T-helper 1 cell (primary cell): ENCODE measurements at regions not wholly inside any gene's neighbourhood (a gene's known extent, or its start where the extent isn't known, plus 50 kb on each side); places are given as distances from the start of the nearest gene placed in this dataset.
"Not testable (repeated sequence)": the region's sequence is repeated elsewhere in the genome, so short reads cannot be mapped to it uniquely, and the experiment has no call there.

ENCODE experiments used
- DNase-seq, 5 donors: peaks; one replicate each; pipeline ENCODE4 v3.0.0-alpha.2; 2012 to 2020

DNA sequence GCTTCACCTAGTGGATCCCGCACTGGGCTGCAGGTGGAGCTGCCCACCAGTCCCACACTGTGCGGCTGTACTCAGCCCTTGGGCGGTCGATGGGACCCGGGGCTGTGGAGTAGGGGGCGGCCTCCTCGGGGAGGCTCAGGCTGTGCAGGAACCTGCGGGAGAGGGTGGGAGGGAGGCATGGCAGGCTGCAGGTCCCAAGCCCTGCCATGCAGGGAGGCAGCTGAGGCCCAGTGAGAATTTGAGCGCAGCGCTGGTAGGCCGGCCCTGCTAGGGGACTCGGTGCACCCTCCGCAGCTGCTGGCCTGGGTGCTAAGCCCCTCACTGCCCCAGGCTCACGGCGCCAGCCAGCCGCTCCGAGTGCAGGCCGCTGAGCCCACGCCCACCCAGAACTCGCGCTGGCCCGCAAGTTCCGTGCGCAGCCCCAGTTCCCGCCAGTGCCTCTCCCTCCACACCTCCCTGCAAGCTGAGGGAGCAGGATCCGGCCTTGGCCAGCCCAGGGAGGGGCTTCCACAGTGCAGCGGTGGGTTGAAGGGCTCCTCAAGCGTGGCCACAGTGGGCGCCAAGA is 1407.6 kb downstream of the EPHA7 start:
- DNase-seq, result peak in 1 of 5 donors; percentile 13

DNA sequence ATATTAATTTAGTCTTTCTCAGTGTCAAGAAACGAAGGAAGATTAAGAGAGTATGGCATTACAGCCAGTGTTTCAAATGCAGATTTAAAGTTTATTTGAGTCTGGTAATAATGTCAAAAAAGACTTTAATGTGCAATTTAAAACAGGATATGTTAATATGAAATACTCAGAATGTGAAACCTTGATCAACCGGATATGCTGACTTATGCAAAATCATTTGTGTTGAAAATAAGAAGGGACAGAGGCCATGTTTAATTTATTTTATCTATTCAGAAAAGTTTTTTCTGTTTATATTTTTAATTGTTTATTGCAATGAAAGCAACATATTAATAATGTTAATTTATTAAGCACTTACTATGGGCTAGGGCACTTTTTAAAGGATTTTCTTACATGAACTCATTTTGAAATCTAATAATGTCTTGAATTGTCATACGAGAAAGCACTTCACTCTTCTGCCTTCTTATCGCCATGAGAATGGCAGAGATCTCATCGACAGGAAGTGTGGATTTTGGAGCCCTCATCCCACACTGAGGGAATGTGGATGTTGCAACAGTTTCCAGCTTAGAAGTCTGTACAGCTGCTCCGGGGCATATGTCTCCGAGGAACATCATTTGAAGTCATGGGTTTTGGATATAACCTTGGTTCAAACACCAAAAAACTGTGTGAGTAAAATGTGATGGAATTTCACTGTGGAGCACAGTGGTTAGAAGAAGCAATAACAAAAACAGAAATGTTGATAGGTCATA is 1410.4 kb downstream of the EPHA7 start:
- DNase-seq, result no peak

DNA sequence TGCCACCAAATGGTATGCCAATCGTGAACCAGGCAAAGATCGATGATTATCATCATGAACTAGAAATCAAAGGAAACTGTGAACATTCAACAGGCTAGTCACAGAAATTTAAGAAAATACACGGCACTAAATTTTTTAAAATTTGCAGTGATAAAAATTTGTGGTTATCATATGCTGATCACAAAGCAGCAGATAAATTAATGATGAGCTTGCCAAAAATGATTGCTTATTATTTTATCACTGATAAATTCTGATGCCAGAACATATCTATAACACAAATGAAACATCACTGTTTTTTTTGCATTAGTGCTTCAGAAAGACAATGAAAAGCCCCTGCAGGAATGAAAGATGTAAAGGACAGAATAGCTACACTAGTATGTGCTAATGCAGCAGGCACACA is 1413.2 kb upstream of the MAP3K7 start:
- DNase-seq, result no peak

DNA sequence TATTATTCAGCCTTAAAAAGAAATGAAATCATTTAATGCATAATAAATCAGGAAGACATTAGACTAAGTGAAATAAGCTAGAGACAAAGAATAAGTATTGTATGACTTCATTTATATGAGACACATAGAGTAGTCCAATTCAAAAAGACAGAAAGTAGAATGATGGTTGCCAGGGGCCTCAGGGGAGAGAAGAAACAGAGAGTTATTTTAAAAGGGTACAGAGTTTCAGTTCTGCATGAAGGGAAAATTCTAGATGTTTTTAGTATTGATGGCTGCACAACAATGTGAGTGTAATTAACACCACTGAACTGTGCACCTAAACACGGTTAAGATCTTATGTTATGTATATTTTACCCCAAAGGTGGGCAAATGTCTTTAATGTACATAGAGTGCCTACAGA is 1407.9 kb upstream of the MAP3K7 start:
- no peak for DNase-seq

DNA sequence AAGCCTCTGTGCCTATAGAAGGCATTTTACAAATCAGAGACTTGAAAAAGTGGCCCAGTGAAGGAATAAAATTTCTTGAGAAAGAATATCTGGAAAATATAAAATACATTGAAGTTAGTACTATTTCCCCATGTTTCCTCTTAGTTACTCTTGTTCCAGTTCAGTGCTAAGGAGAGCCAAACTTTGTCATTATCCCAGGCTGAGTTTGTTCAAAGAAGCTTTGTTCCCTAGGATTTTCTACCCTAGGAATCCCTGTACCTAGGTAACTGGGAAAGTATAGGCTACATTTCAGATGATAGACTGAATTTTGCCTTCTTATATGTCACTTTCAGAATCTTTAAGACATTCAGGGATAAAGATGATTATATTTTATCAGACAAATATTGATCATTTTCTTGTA is 1395.7 kb upstream of the MAP3K7 start:
- no peak for DNase-seq

DNA sequence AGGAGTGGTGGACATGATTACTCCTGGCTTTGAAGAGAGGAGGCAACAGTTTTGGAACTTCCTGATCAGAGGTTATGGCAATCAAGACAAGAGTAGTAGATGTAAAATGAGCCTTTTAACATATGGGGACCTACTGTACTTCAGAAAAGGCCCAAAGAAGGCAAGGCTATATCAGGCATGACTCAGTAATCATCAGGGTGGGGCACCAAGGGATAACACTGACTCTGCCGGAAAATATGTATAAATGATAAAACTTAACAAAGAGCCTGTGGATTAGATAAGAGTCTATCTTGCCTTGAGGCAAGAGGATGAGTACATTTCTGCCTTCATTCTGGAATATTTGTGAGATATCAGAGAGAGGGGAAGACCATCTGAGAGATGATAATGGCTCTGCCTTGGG is 1389.9 kb upstream of the MAP3K7 start:
- DNase-seq, result no peak

DNA sequence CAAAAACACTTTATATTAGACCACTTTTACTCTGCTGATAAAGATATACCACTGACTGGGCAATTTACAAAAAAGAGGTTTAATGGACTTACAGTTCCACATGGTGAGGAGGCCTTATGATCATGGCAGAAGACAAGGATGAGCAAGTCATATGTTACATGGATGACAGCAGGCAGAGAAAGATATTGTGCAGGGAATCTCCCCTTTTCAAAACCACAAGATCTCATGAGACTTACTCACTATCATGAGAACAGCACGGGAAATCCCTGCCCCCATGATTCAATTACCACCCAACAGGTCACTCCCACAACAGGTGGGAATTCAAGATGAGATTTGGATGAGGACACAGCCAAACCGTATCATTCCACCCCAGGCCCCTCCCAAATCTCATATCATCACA is 1383.8 kb upstream of the MAP3K7 start:
- DNase-seq, result no peak

DNA sequence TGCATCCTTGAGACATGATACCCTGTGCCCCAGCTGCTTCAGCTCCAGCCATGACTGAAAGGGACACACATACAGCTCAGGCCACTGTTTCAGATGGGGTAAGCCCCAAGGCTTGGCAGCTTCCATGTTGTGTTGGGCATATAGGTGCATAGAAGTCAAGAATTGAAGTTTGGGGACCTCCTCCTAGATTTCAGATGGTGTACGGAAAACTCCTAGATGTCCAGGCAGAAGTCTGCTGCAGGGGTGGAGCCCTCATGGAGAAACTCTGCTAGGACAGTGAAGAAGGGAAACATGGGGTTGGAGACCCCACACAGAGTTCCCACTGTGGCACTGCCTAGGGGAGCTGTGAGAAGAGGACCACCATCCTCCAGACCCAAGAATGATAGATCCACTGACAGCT is 1379.0 kb upstream of the MAP3K7 start:
- DNase-seq, result no peak

DNA sequence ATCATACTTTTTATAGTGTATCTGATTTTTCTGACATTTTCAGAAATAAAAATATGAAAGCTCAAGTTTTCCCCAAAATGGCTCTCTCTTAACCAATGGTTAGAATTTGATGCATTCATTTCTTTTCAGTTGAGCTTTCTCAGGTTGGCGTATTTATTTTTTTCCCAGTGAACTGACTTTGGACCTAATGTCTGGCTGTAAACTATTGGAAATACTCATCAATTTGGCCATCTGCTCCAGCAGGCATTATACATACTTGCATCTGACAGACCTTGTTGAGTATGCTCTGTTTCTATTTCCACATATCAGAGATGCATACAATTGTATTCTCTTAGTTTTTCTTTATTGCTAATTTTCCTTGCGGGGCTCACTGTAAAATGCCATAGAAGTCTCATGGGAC is 1374.8 kb upstream of the MAP3K7 start:
- DNase-seq, result no peak

DNA sequence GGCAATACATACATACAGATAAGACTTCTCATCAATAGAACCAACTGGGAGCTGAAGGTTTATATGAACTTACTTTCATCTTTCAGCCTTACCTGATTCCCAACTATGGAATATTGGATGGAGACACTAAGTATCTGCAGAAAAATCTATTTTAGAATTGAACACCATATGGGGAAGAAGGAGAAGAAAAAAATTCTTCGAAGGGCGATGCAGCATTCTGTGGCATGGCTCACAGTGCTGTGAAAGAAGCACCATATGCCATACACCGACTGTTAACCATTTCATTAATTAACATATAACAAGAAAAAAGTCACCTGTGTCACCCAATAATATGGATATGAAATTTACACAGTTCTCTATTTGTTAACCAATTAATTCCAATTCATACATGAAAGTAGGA is 1374.4 kb upstream of the MAP3K7 start:
- no peak for DNase-seq

DNA sequence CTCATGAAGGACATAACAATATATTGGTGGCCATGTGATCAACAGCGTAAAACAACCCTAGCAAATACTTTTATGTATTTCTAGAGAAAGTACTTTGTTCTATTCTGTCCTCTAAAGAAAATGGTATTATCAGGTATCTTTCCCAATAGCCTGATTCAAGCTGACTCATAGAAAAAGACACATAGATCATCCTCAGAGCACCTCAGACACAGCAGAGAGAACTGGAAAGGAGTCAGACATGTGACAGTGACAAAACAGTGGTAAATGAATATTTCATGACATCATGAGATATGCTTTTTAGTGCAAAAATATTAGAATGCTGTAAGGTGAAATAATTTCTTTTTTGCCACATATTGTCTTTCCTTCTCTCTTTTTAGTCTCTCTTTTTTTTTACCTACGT is 1355.0 kb upstream of the MAP3K7 start:
- DNase-seq, result no peak

DNA sequence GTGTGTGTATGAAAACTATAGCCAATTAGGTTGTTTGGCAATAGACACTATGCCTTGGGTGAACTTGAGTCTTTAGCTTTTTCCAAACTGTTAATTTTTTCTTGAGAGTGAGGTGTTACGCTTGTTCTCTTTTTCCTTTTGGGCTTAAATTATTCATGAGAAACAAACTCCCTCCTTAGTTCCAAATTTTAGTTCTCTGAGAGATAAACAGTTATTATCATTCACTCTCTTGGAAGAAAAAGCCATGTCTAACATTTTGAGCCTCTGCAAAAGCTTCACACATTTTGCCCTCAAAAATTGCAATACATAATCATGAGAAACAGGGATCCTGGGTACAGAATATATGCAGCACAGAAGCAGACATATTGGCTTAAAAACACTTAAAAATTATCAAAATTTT is 1353.9 kb upstream of the MAP3K7 start:
- no peak for DNase-seq

DNA sequence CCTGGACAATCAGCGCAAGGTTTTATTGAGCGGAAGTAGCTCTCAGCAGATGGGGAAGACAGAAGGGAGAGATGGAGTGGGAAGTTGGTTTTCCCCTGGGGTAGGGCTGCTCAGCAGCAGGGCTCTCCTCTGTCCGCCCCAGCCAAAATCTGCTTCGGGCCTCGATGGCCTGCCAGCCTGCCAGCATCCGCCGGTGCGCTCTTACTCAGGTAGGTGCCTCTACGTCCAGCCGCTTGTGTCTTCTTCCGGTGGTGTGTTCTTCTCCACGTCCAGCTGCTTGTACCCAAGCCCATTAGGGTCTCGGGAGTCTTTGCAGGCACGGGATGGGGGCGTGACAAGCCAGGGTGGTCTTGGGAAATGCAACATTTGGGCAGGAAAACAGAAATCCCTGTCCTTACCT is 1340.0 kb upstream of the MAP3K7 start:
- DNase-seq, result no peak

DNA sequence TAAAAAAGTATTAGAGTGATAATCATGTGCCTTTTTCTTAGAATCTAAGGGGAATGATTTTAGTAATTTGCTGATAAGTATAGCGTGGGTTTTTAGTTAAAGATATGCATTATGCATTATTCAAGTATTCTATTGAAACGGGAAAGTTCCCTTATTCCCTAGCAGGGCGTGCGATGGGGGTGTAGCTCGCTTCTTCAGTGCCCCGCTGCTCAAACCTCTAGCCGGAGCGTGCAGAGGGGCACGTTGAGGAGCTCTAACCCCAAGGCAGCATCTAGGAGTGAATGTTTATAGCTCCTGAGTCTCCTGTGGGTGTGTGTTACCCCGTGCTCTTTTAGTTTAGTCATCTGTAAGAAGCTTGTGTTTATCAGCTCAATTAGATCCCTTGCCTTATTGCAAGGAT is 1339.5 kb upstream of the MAP3K7 start:
- DNase-seq, result no peak

DNA sequence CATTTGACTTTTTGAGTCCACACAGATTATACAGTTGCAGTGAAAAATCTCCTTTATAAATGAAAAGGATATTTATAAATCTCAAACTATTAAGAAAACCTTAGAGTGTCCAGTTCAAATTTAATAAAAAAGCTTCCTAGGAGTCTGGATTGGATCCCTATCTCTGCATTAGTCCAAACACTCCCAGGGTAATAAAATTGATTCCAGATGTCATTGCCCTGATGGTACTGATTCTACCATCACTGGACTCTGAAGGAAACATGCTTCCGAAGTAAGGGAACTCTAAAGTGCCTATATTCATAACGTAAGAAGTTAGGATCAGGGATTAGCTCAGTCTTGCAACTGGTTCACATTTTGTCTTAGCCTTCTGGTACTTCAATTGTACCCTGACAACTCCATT is 1325.1 kb upstream of the MAP3K7 start:
- DNase-seq, result no peak

DNA sequence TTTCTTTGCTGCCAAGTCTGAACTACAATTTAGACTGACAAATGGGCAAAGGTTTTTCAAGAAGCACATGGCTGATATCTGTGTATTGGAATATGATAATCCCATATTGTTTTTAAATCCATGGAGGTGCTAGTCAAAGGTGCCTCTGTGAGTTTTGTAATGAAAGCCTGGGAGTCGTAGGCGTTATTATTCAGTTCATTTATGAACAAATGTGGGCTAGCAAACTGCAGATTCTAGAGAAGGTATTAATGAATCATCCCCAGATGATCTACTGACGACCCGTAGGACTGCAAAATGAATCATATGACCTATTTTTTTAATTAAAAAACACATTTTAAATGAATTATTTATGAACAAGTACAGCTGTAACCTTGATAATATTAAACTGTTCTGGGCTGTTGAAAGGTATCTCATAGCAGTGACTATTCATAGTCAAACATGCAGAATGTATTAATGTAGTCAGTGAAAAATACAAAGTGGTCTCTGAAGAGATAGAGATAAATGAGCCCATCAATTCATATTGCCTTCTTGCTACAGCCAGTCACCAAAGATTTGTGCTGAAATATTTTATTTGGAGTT is 1317.8 kb upstream of the MAP3K7 start:
- DNase-seq, result no peak

DNA sequence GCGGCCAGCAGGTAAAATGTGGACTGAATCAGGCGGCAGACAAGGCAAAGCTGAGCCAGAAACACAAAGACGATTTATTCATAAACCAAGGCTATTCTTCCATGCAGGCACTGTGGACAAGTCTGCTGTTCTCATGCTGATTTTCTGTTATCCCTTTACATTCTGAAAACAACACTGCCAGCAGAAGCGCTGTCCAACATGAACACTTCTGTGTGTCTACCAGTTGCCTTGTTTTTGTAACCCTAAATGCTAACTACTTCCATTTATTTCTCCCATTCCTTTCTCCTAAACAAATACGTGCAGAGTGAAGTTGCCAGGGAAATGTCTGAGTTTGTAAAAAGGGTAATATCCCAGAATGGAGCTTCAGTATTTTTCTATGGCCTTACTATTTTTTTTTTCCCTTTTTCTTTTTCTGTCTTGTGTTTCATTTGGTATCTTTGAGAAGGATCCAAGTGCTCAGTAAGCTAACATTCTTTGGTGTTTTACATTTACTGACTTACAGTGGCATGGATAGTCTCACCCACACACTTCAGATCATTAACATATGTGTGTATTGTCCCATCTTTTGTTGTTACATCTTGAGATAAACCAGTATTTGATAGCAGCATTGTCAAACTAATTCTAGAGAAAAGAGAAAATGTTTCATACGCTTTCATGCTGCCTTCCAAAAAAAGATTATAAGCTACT is 1308.9 kb upstream of the MAP3K7 start:
- no peak for DNase-seq

DNA sequence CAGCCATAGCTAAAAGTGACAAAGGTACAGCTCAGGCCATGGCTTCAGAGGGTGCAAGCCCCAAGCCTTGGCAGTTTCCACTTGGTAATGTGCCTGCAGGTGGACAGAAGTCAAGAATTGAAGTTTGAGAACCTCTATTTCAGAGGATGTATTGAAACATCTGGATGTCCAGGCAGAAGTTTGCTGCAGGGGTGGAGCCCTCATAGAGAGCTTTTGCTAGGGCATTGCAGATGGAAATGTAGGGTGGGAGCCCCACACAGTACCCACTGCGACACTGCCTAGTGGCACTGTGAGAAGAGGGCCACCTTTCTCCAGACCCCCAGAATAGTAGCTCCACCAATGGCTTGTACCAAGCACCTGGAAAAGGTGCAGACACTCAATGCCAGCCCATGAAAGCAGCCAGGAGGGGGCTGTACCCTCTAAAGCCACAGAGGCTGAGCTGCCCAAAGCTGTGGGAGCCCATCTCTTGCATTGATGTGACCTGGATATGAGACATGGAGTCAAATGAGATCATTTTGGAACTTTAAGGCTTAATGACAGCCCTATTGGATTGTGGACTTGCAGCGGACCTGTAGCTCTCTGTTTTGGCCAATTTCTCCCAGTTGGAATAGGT is 1299.4 kb upstream of the MAP3K7 start:
- DNase-seq, result no peak

DNA sequence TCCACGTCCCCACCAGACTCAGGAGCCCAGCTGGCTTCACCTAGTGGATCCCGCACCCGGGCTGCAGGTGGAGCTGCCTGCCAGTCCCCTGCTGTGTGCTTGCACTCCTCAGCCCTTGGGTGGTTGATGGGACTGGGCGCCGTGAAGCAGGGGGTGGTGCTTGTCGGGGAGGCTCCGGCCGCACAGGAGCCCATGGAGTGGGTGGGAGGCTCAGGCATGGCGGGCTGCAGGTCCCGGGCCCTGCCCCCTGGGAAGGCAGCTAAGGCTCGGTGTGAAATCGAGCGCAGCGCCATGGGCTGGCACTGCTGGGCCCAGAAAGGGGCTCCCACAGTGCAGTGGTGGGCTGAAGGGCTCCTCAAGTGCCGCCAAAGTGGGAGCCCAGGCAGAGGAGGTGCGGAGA is 1294.9 kb upstream of the MAP3K7 start:
- DNase-seq, result not testable (repeated sequence)

DNA sequence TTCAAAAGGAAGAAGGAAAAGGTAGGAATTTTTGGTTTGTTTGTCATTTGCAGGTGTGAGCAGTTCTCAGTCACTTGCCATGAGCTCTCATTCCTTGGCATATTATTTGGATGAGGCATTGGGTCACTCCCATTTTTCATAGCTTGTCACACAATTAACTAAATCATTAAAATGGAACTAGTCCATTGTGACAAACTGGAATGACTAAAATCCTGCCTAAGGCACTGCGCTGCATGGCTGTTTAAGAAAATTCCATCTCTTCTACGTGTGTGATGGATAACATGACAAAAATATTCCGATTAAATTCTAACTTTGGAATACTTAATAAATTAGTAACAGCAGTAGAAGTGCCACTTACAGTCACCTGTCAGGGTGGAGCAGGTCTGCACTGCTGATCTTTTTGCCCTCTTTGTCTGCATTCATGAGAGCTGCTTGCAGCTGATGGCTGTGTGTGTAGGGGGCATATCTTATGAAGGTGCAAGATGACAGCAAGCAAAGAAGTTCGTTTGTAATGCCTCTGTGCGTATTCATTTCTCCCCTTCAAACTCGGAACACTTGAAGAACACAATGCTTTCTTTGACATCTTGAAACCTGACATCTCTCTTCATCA is 1292.6 kb upstream of the MAP3K7 start:
- no peak for DNase-seq

DNA sequence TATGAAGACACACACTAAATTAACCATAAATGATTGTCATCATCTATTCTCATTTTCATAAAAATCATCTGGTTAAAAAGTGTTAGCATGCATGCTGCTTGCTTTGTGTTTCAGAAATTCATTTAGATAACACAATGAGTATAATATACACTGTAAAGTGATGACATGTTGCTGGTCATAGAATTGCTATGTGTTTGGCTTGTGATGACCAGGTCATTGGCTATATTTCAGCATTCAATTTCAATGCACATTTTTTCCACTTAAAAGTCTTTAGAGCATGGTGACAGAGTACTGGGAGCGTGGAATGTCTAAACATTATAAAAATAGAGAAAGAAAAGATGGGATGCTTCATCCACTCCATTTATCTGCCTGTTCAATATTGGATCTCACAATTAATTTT is 1291.1 kb upstream of the MAP3K7 start:
- DNase-seq, result no peak

DNA sequence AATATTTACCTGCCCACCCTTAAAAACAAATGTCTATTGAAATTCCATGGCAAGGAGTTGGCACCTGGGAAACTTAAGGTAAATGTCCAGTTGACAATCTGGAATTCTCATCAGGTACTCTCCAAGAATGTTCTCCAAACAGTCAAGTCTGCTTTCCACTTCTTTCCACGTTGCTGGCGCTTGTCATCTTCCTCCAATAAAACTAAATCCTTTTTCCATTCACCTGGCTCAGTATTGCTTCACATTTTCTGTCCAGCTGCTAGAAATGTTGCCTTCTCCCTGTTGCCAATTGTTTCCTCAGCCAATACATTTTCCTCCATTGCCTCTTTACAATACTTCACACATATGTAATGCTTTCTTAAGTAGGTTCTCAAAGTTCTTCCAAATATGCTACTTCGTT is 1288.1 kb upstream of the MAP3K7 start:
- DNase-seq, result no peak

DNA sequence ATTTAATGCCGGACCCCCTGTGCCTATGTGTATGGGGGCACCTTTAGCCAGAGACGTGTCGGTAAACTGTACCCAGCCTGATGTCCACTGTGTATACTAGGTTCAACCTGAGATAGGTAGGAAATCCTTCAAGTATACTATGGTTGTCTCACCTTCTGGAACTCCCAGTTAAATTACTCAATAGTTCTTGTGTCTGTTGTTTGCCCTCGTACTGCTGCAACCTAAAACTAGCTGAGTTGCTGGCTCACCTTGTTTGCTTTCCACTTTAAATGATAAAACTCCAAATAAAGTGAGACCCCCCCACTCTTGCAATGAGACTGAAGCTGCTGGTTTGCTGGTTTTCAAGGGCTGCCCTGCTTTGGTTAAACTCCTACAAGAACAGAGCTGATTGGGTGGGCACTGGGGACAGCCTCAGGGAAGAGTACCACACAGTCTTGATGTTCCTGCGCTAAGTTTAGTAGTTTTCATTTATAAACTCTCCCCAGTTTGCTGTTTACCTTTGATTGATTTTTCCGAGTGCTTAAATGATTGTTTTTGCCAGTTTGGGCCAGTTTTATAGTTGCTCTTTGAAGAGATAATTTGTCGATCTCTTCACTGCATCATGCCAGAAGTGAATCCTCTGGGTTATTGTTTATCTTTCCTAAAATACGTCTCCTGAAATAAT is 1281.8 kb upstream of the MAP3K7 start:
- no peak for DNase-seq
